SK-MEL-5 (cell line): ENCODE measurements at regions not wholly inside any gene's neighbourhood (a gene's known extent, or its start where the extent isn't known, plus 50 kb on each side); places are given as distances from the start of the nearest gene placed in this dataset.
"Not testable (repeated sequence)": the region's sequence is repeated elsewhere in the genome, so short reads cannot be mapped to it uniquely, and the experiment has no call there.

Source experiments
- DNase-seq: peaks from one replicate; pipeline ENCODE4 v3.0.0-alpha.2; 2016; ENCODE audit warnings: low read depth, low spot score
- in situ Hi-C: cut with HindIII; loops from 2 replicates; pipeline ENCODE4 v1.10.0; 2016; ENCODE audit warnings: low sequenced_read_pairs, high pct_unique_total_duplicates, low pct_unique_long_range_greater_than_20kb
- small RNA-seq, 2 experiments: library from RNA; depleted of rRNA; stranded (forward); fragments of <200 nt; gene quantifications; one replicate each; pipeline ENCODE3, GENCODE V24; 2014

- peak; percentile 10 for DNase-seq
Measured at GRCh38 chr1:144516172-144516571, 54.7 kb upstream of the NBPF15 start.

GRCh38 chr1:144516906-144517305, 55.4 kb upstream of the NBPF15 start:
- DNase-seq, in situ Hi-C loops: not testable (repeated sequence)

More at GRCh38 chr1:144516172-144516571, 54.7 kb upstream of the NBPF15 start:
- in situ Hi-C loops = not testable (repeated sequence)

GRCh38 chr1:144518439-144518838, 57.0 kb upstream of the NBPF15 start:
- in situ Hi-C loops, DNase-seq: not testable (repeated sequence)

GRCh38 chr1:144519528-144520189, 58.2 kb upstream of the NBPF15 start:
- DNase-seq, in situ Hi-C loops: not testable (repeated sequence)

- in situ Hi-C loops = not testable (repeated sequence)
- DNase-seq = peak; percentile 91
Measured at GRCh38 chr1:144523661-144524407, 62.4 kb upstream of the NBPF15 start.

- in situ Hi-C loops, DNase-seq: not testable (repeated sequence)
Measured at GRCh38 chr1:144532156-144532607, 60.5 kb upstream of the PPIAL4F start.

- DNase-seq, in situ Hi-C loops: not testable (repeated sequence)
Measured at GRCh38 chr1:144533480-144533879, 59.2 kb upstream of the PPIAL4F start.

- in situ Hi-C loops, DNase-seq: not testable (repeated sequence)
Measured at GRCh38 chr1:144534286-144534685, 58.4 kb upstream of the PPIAL4F start.

GRCh38 chr1:144536677-144537076, 56.0 kb upstream of the PPIAL4F start:
- DNase-seq, in situ Hi-C loops: not testable (repeated sequence)

GRCh38 chr1:144537234-144537633, 55.5 kb upstream of the PPIAL4F start:
- in situ Hi-C loops, DNase-seq: not testable (repeated sequence)

GRCh38 chr1:144538736-144539135, 54.0 kb upstream of the PPIAL4F start:
- in situ Hi-C loops, DNase-seq: not testable (repeated sequence)

- DNase-seq, in situ Hi-C loops: not testable (repeated sequence)
Measured at GRCh38 chr1:144539191-144539960, 53.3 kb upstream of the PPIAL4F start.

Small RNA genes lying in the stretch of these regions (small RNA-seq; reads per million reads assigned to genes)
- 0.46 to 7.0 reads per million in 2 experiments for gene RF00003
